Neural cell (in vitro differentiated cells): ENCODE measurements at regions not wholly inside any gene's neighbourhood (a gene's known extent, or its start where the extent isn't known, plus 50 kb on each side); places are given as distances from the start of the nearest gene placed in this dataset.

ENCODE experiments used
- H2AFZ ChIP-seq: fragments of 200-600, 300-800 bp; sonication (generic), shearing (Covaris generic); 2 replicates; pipeline ENCODE4 v1.6.0; 2014; ENCODE audit warnings: low read depth, mild to moderate bottlenecking, antibody characterized with exemption, low read length, moderate library complexity
- H3F3A ChIP-seq: fragments of 200-600 bp; shearing (Covaris generic); 2 replicates; pipeline ENCODE4 v1.6.1; 2016; ENCODE audit warnings: mild to moderate bottlenecking, moderate library complexity, mixed read lengths, antibody characterized with exemption, low read length; ENCODE audit not compliant: insufficient read depth, poor library complexity, severe bottlenecking
- H3K27ac ChIP-seq: fragments of 200-600, 300-800 bp; sonication (generic), shearing (Covaris generic); 2 replicates; pipeline ENCODE4 v1.5.1; 2014; ENCODE audit warnings: mild to moderate bottlenecking, low read length, moderate library complexity
- H3K27me3 ChIP-seq: fragments of 300-800, 200-600 bp; sonication (generic), shearing (Covaris generic); 2 replicates; pipeline ENCODE4 v1.6.0; 2014; ENCODE audit warnings: mild to moderate bottlenecking, low read depth, low read length, moderate library complexity; ENCODE audit not compliant: insufficient read depth
- H3K36me3 ChIP-seq: fragments of 300-800, 200-600 bp; sonication (generic), shearing (Covaris generic); 2 replicates; pipeline ENCODE4 v1.5.1; 2014; ENCODE audit warnings: mild to moderate bottlenecking, antibody characterized with exemption, low read length, moderate library complexity; ENCODE audit not compliant: insufficient read depth
- H3K4me2 ChIP-seq: fragments of 300-800, 200-600 bp; sonication (generic), shearing (Covaris generic); 2 replicates; pipeline ENCODE4 v1.6.0; 2014; ENCODE audit warnings: mild to moderate bottlenecking, low read length
- H3K4me3 ChIP-seq: fragments of 300-800, 200-600 bp; sonication (generic), shearing (Covaris generic); 2 replicates; pipeline ENCODE4 v1.5.1; 2014; ENCODE audit warnings: mild to moderate bottlenecking, low read length, moderate library complexity
- H3K79me2 ChIP-seq: fragments of 200-600 bp; shearing (Covaris generic); replicated peaks from 2 replicates; pipeline ENCODE4 v1.6.0; 2014; ENCODE audit warnings: mild to moderate bottlenecking, low read length, moderate library complexity; ENCODE audit not compliant: insufficient read depth
- H3K9ac ChIP-seq: fragments of 300-800, 200-600 bp; sonication (generic), shearing (Covaris generic); 2 replicates; pipeline ENCODE4 v1.6.1; 2016; ENCODE audit warnings: mild to moderate bottlenecking, low read length, mixed read lengths
- H3K9me2 ChIP-seq: fragments of 200-600 bp; shearing (Covaris generic); 2 replicates; pipeline ENCODE4 v1.6.1; 2016; ENCODE audit warnings: mild to moderate bottlenecking, low read length, mixed read lengths; ENCODE audit not compliant: insufficient read depth
- H3K9me3 ChIP-seq: fragments of 200-600, 300-800 bp; sonication (generic), shearing (Covaris generic); 2 replicates; pipeline ENCODE4 v1.6.1; 2016; ENCODE audit warnings: mild to moderate bottlenecking, mixed run types, low read length, moderate library complexity, mixed read lengths
- H4K20me1 ChIP-seq: fragments of 200-600 bp; shearing (Covaris generic); 2 replicates; pipeline ENCODE4 v1.6.1; 2016; ENCODE audit warnings: mild to moderate bottlenecking, mixed run types; ENCODE audit not compliant: insufficient read depth
- EP300 ChIP-seq: fragments of 450-650 bp; conservative IDR thresholded peaks from 2 replicates; pipeline ENCODE4 v1.6.1; 2014; ENCODE audit warnings: antibody characterized with exemption, mild to moderate bottlenecking, moderate library complexity; ENCODE audit not compliant: poor library complexity, severe bottlenecking
- EZH2 ChIP-seq: fragments of 200-600, 300-800 bp; shearing (Covaris generic), sonication (generic); IDR thresholded peaks from 2 replicates; pipeline ENCODE4 v1.6.1; 2014; ENCODE audit warnings: antibody characterized with exemption, low read length, borderline replicate concordance, mild to moderate bottlenecking; ENCODE audit not compliant: insufficient read depth, poor library complexity, severe bottlenecking
- MXI1 ChIP-seq: fragments of 450-650 bp; conservative IDR thresholded peaks from 2 replicates; pipeline ENCODE4 v1.6.1; 2014; ENCODE audit warnings: antibody characterized with exemption, mild to moderate bottlenecking; ENCODE audit not compliant: poor library complexity, severe bottlenecking
- POLR2AphosphoS5 ChIP-seq: IDR thresholded peaks from 2 replicates; pipeline ENCODE4 v1.6.1; 2012
- RAD21 ChIP-seq: fragments of 450-650 bp; conservative IDR thresholded peaks from 2 replicates; pipeline ENCODE4 v1.6.1; 2014; ENCODE audit warnings: antibody characterized with exemption, mild to moderate bottlenecking, moderate library complexity
- SMC3 ChIP-seq: fragments of 450-650 bp; conservative IDR thresholded peaks from 2 replicates; pipeline ENCODE4 v1.6.1; 2014; ENCODE audit warnings: antibody characterized with exemption, mild to moderate bottlenecking, moderate library complexity; ENCODE audit not compliant: poor library complexity
- TAF1 ChIP-seq: IDR thresholded peaks from 2 replicates; pipeline ENCODE4 v1.6.1; 2012; ENCODE audit warnings: low read depth
- TF ChIP-seq, protein P1 (sequence below): IDR thresholded peaks from 2 replicates; pipeline ENCODE4 v1.6.1; 2012; ENCODE audit warnings: borderline replicate concordance
- TF ChIP-seq, protein P2 (sequence below): fragments of 450-650 bp; IDR thresholded peaks from 2 replicates; pipeline ENCODE4 v1.5.1; 2014; ENCODE audit warnings: antibody characterized with exemption, mild to moderate bottlenecking, moderate library complexity; ENCODE audit not compliant: poor library complexity, severe bottlenecking

DNA sequence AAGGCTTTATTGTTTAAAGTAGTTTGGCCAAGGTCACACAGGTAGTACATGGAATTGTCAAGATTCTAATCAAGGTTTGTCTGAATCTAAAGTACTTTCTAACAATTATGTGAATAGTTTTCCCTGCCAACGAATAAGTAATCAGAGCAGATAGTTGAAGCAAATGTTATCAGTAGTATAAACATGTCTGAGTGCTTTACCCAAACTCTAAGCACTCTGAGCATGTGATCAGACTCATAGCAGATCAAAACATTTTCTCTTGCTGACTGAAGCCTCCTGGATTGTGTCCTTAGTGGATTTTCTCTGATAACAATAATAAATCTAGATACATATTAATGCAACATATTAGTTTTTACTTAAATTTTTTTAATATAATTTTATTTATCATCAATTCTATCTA lies 995.0 kb downstream of the EFNA5 start:
- Histone ChIP-seq H3K36me3 (no peaks in the 10 kb centered on the region), H3K79me2 (no peaks in the 10 kb centered on the region), H3K9ac (no peak overlapping the region), H3K9me2 (no peaks in the 10 kb centered on the region), H3K4me2 (no peak overlapping the region), H3K9me3 (no peaks in the 10 kb centered on the region), H3K27me3 (no peaks in the 10 kb centered on the region), H2AFZ (no peak overlapping the region), H3K4me3 (no peak overlapping the region), H4K20me1 (no peaks in the 10 kb centered on the region), H3F3A (no peaks in the 10 kb centered on the region), H3K27ac (no peak overlapping the region)
- TF ChIP-seq EZH2 (no peak), TAF1 (no peak), SMC3 (no peak), MXI1 (no peak), POLR2AphosphoS5 (no peak), EP300 (no peak), RAD21 (no peak)
- TF ChIP-seq, protein P1, sequence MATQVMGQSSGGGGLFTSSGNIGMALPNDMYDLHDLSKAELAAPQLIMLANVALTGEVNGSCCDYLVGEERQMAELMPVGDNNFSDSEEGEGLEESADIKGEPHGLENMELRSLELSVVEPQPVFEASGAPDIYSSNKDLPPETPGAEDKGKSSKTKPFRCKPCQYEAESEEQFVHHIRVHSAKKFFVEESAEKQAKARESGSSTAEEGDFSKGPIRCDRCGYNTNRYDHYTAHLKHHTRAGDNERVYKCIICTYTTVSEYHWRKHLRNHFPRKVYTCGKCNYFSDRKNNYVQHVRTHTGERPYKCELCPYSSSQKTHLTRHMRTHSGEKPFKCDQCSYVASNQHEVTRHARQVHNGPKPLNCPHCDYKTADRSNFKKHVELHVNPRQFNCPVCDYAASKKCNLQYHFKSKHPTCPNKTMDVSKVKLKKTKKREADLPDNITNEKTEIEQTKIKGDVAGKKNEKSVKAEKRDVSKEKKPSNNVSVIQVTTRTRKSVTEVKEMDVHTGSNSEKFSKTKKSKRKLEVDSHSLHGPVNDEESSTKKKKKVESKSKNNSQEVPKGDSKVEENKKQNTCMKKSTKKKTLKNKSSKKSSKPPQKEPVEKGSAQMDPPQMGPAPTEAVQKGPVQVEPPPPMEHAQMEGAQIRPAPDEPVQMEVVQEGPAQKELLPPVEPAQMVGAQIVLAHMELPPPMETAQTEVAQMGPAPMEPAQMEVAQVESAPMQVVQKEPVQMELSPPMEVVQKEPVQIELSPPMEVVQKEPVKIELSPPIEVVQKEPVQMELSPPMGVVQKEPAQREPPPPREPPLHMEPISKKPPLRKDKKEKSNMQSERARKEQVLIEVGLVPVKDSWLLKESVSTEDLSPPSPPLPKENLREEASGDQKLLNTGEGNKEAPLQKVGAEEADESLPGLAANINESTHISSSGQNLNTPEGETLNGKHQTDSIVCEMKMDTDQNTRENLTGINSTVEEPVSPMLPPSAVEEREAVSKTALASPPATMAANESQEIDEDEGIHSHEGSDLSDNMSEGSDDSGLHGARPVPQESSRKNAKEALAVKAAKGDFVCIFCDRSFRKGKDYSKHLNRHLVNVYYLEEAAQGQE = no peak
- TF ChIP-seq, protein P2, sequence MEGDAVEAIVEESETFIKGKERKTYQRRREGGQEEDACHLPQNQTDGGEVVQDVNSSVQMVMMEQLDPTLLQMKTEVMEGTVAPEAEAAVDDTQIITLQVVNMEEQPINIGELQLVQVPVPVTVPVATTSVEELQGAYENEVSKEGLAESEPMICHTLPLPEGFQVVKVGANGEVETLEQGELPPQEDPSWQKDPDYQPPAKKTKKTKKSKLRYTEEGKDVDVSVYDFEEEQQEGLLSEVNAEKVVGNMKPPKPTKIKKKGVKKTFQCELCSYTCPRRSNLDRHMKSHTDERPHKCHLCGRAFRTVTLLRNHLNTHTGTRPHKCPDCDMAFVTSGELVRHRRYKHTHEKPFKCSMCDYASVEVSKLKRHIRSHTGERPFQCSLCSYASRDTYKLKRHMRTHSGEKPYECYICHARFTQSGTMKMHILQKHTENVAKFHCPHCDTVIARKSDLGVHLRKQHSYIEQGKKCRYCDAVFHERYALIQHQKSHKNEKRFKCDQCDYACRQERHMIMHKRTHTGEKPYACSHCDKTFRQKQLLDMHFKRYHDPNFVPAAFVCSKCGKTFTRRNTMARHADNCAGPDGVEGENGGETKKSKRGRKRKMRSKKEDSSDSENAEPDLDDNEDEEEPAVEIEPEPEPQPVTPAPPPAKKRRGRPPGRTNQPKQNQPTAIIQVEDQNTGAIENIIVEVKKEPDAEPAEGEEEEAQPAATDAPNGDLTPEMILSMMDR = no peak

DNA sequence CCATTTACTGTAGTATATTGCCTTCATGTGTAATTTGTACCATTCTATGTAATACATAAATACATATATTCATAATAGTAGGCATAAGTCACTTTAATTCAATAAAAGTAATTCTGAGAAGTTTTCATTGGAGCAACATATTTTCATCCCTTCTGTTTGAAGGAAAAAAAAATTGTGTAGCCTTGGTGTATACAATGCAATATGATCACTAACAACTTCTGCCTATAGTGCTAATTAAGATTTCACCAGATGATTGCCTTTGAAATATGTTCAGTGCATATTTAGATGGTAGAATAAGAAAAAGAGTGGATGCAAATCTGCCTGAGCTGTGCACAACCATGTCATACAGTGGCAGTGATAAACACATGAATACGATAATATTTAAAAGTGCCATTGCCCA lies 996.8 kb downstream of the EFNA5 start:
- H3K4me2 ChIP-seq = no peak overlapping the region
- no peak overlapping the region for H2AFZ ChIP-seq
- no peaks in the 10 kb centered on the region for H3K9me3 ChIP-seq
- TF ChIP-seq EP300 (no peak), POLR2AphosphoS5 (no peak), SMC3 (no peak), EZH2 (no peak), TAF1 (no peak), MXI1 (no peak), RAD21 (no peak)
- TF ChIP-seq, protein P1 = no peak
- TF ChIP-seq, protein P2 = no peak
- no peaks in the 10 kb centered on the region for H3F3A ChIP-seq
- no peaks in the 10 kb centered on the region for H3K9me2 ChIP-seq
- no peaks in the 10 kb centered on the region for H3K27me3 ChIP-seq
- no peak overlapping the region for H3K9ac ChIP-seq
- no peaks in the 10 kb centered on the region for H3K36me3 ChIP-seq
- H3K4me3 ChIP-seq = no peak overlapping the region
- no peak overlapping the region for H3K27ac ChIP-seq
- no peaks in the 10 kb centered on the region for H4K20me1 ChIP-seq
- no peaks in the 10 kb centered on the region for H3K79me2 ChIP-seq
